HFFc6 (cell line): ENCODE measurements at regions not wholly inside any gene's neighbourhood (a gene's known extent, or its start where the extent isn't known, plus 50 kb on each side); places are given as distances from the start of the nearest gene placed in this dataset.

Experiments
- DNase-seq: peaks from one replicate; pipeline ENCODE4 v3.0.0-alpha.2; 2018
- H3K27ac Mint-ChIP-seq: 2 replicates; pipeline ENCODE4 v1.8.0; 2020; ENCODE audit warnings: mild to moderate bottlenecking, mixed read lengths
- H3K27me3 Mint-ChIP-seq: 2 replicates; pipeline ENCODE4 v1.8.0; 2021; ENCODE audit warnings: mild to moderate bottlenecking, moderate library complexity, mixed read lengths; ENCODE audit not compliant: insufficient read depth
- H3K36me3 Mint-ChIP-seq: 2 replicates; pipeline ENCODE4 v1.8.0; 2021; ENCODE audit warnings: low read depth, mixed read lengths
- H3K4me1 Mint-ChIP-seq: 2 replicates; pipeline ENCODE4 v1.8.0; 2020; ENCODE audit warnings: low read depth, mixed read lengths
- H3K4me3 Mint-ChIP-seq: 2 replicates; pipeline ENCODE4 v1.8.0; 2020; ENCODE audit warnings: mild to moderate bottlenecking, moderate library complexity, mixed read lengths
- H3K9me3 Mint-ChIP-seq: 2 replicates; pipeline ENCODE4 v1.8.0; 2020; ENCODE audit warnings: mild to moderate bottlenecking, mixed read lengths
- CTCF ChIP-seq: fragments of 200-600 bp; sonication (generic); IDR thresholded peaks from 2 replicates; pipeline ENCODE4 v1.5.0; 2021; ENCODE audit warnings: antibody characterized with exemption, mild to moderate bottlenecking

- no peak for TF ChIP-seq CTCF
- Mint-ChIP-seq H3K36me3 (no peaks in the 10 kb centered on the region), H3K27ac (no peak overlapping the region), H3K27me3 (no peaks in the 10 kb centered on the region), H3K9me3 (peaks cover 44% of the 10 kb centered on the region), H3K4me1 (no peaks in the 10 kb centered on the region), H3K4me3 (no peak overlapping the region)
- no peak for DNase-seq
Measured at GRCh38 chr2:22912398-22912797, 472.6 kb upstream of the KLHL29 start.

- peaks cover 57% of the 10 kb centered on the region for H3K9me3 Mint-ChIP-seq
- H3K27ac Mint-ChIP-seq: no peak overlapping the region
- TF ChIP-seq CTCF: no peak
- no peak for DNase-seq
- no peaks in the 10 kb centered on the region; the same call in 1 of the 2 replicates for H3K27me3 Mint-ChIP-seq
- H3K36me3 Mint-ChIP-seq: peaks cover 5% of the 10 kb centered on the region; the same call in 1 of the 2 replicates
- no peaks in the 10 kb centered on the region for H3K4me1 Mint-ChIP-seq
- H3K4me3 Mint-ChIP-seq: no peak overlapping the region
Measured at GRCh38 chr2:22929998-22930397, 455.0 kb upstream of the KLHL29 start.

GRCh38 chr2:22930781-22931180, 454.2 kb upstream of the KLHL29 start:
- no peak overlapping the region for H3K27ac Mint-ChIP-seq
- H3K9me3 Mint-ChIP-seq: peaks cover 50% of the 10 kb centered on the region
- H3K4me1 Mint-ChIP-seq: no peaks in the 10 kb centered on the region
- no peak overlapping the region for H3K4me3 Mint-ChIP-seq
- peaks cover 5% of the 10 kb centered on the region; the same call in 1 of the 2 replicates for H3K36me3 Mint-ChIP-seq
- no peaks in the 10 kb centered on the region; the same call in 1 of the 2 replicates for H3K27me3 Mint-ChIP-seq
- no peak for TF ChIP-seq CTCF
- DNase-seq: no peak

GRCh38 chr2:22932288-22932687, 452.7 kb upstream of the KLHL29 start:
- Mint-ChIP-seq H3K27ac (no peak overlapping the region), H3K4me3 (no peak overlapping the region), H3K27me3 (no peaks in the 10 kb centered on the region; the same call in 1 of the 2 replicates), H3K4me1 (no peaks in the 10 kb centered on the region), H3K9me3 (peaks cover 47% of the 10 kb centered on the region), H3K36me3 (peaks cover 5% of the 10 kb centered on the region; the same call in 1 of the 2 replicates)
- TF ChIP-seq CTCF: no peak
- DNase-seq: no peak

- Mint-ChIP-seq H3K4me3 (no peak overlapping the region), H3K36me3 (peaks cover 5% of the 10 kb centered on the region; the same call in 1 of the 2 replicates), H3K9me3 (peaks cover 38% of the 10 kb centered on the region), H3K27me3 (no peaks in the 10 kb centered on the region; the same call in 1 of the 2 replicates), H3K27ac (no peak overlapping the region), H3K4me1 (no peaks in the 10 kb centered on the region)
- TF ChIP-seq CTCF: no peak
- no peak for DNase-seq
Measured at GRCh38 chr2:22934747-22935146, 450.2 kb upstream of the KLHL29 start.

- no peak overlapping the region for H3K27ac Mint-ChIP-seq
- peaks cover 2% of the 10 kb centered on the region; the same call in 1 of the 2 replicates for H3K27me3 Mint-ChIP-seq
- H3K9me3 Mint-ChIP-seq: peaks cover 4% of the 10 kb centered on the region
- DNase-seq: no peak
- no peak overlapping the region for H3K4me3 Mint-ChIP-seq
- TF ChIP-seq CTCF: no peak
- H3K36me3 Mint-ChIP-seq: no peaks in the 10 kb centered on the region
- no peaks in the 10 kb centered on the region for H3K4me1 Mint-ChIP-seq
Measured at GRCh38 chr2:22942441-22942840, 442.5 kb upstream of the KLHL29 start.
